GM23338 (cell line): ENCODE measurements at regions not wholly inside any gene's neighbourhood (a gene's known extent, or its start where the extent isn't known, plus 50 kb on each side); places are given as distances from the start of the nearest gene placed in this dataset.

Experiments
- CREB1 ChIP-seq: fragments of 250-450 bp; sonication (Bioruptor Pico); IDR thresholded peaks from 2 replicates; pipeline ENCODE4 v1.5.0; 2020; ENCODE audit warnings: low read depth, mild to moderate bottlenecking, moderate library complexity
- EZH2 ChIP-seq: fragments of 200-600 bp; sonication (generic); IDR thresholded peaks from one replicate; pipeline ENCODE4 v1.8.0; 2017; ENCODE audit warnings: antibody characterized with exemption, mild to moderate bottlenecking, low read depth; ENCODE audit not compliant: unreplicated experiment
- JUNB ChIP-seq: IDR thresholded peaks from one replicate; pipeline ENCODE4 v1.6.1; 2016; ENCODE audit warnings: antibody characterized with exemption; ENCODE audit not compliant: unreplicated experiment
- POLR2AphosphoS5 ChIP-seq: IDR thresholded peaks from 2 replicates; pipeline ENCODE4 v1.6.1; 2016; ENCODE audit warnings: antibody characterized with exemption, low read depth
- ZNF114 ChIP-seq: fragments of 250-450 bp; sonication (Bioruptor Pico); IDR thresholded peaks from 2 replicates; pipeline ENCODE4 v1.5.0; 2020; ENCODE audit warnings: mild to moderate bottlenecking, moderate library complexity
- TF ChIP-seq, protein P1 (sequence below), 2 experiments: fragments of 200-600 bp in 1 of 2; sonication (generic) in 1 of 2; conservative IDR thresholded peaks; 2 replicates each; pipeline versions ENCODE4 v1.5.1 to v1.6.1; 2016 to 2017; ENCODE audit warnings: antibody characterized with exemption in 2 of 2, low read depth in 2 of 2, mild to moderate bottlenecking in 2 of 2, moderate library complexity in 1 of 2
- TF ChIP-seq, protein P2 (sequence below): IDR thresholded peaks from 2 replicates; pipeline ENCODE4 v1.6.1; 2016; ENCODE audit warnings: antibody characterized with exemption

DNA sequence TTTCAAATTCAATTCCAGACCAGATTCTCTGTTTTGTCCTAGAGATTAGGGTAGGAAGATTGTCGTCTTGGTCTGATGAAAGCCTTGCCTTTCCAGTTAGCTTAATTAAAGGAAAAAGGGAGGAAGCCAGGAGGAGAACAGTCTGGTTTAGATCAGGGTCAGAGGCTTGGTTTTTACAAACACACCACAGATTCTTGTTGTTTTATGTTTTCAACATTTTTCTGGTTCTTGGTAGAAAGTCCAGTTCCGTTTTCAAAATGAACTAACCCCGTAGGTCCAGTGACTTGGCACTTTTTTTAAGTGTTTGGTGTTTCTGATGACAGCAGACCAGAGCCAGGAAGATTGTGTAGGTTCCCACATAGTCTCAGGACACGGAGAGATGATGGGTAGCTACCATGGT is 167.1 kb upstream of the INHBA start:
- TF ChIP-seq EZH2 (no peak), JUNB (no peak), POLR2AphosphoS5 (no peak), ZNF114 (no peak), CREB1 (CRISPR knock-in tag) (no peak)
- TF ChIP-seq, protein P1, sequence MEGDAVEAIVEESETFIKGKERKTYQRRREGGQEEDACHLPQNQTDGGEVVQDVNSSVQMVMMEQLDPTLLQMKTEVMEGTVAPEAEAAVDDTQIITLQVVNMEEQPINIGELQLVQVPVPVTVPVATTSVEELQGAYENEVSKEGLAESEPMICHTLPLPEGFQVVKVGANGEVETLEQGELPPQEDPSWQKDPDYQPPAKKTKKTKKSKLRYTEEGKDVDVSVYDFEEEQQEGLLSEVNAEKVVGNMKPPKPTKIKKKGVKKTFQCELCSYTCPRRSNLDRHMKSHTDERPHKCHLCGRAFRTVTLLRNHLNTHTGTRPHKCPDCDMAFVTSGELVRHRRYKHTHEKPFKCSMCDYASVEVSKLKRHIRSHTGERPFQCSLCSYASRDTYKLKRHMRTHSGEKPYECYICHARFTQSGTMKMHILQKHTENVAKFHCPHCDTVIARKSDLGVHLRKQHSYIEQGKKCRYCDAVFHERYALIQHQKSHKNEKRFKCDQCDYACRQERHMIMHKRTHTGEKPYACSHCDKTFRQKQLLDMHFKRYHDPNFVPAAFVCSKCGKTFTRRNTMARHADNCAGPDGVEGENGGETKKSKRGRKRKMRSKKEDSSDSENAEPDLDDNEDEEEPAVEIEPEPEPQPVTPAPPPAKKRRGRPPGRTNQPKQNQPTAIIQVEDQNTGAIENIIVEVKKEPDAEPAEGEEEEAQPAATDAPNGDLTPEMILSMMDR (conservative IDR thresholded peaks at IDR 0.05; ENCODE audit: low read depth in 2 of 2): no peak
- TF ChIP-seq, protein P2, sequence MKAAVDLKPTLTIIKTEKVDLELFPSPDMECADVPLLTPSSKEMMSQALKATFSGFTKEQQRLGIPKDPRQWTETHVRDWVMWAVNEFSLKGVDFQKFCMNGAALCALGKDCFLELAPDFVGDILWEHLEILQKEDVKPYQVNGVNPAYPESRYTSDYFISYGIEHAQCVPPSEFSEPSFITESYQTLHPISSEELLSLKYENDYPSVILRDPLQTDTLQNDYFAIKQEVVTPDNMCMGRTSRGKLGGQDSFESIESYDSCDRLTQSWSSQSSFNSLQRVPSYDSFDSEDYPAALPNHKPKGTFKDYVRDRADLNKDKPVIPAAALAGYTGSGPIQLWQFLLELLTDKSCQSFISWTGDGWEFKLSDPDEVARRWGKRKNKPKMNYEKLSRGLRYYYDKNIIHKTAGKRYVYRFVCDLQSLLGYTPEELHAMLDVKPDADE: no peak
